GM18907 (cell line): ENCODE measurements at regions not wholly inside any gene's neighbourhood (a gene's known extent, or its start where the extent isn't known, plus 50 kb on each side); places are given as distances from the start of the nearest gene placed in this dataset.
"Not testable (repeated sequence)": the region's sequence is repeated elsewhere in the genome, so short reads cannot be mapped to it uniquely, and the experiment has no call there.

Source experiments
- ATAC-seq: cut with Tn5 transposase; IDR thresholded peaks from one replicate; pipeline ENCODE4 v1.9.1; 2021; ENCODE audit warnings: mild to moderate bottlenecking, moderate library complexity; ENCODE audit not compliant: unreplicated experiment

DNA sequence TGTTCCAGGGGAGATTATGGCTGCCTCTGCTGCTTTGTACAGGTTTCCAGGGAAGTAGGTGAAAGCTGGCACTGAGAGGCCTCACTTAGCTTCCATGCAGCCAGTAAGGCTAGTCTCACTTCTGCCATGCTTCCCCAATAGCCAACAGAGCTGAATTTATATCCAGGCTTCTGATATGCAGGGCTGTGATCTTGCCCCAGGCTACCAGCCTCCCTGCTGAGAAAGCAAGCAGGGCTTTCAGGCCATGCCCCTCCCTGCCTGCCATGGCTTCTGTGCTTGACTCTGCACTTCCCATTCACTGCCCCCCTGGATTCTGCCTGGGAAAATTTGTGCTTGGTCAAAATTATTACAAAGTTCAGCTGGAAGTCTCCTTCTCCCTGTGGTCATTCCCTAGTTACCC is 302.1 kb upstream of the FBXO33 start:
- no peak for ATAC-seq

DNA sequence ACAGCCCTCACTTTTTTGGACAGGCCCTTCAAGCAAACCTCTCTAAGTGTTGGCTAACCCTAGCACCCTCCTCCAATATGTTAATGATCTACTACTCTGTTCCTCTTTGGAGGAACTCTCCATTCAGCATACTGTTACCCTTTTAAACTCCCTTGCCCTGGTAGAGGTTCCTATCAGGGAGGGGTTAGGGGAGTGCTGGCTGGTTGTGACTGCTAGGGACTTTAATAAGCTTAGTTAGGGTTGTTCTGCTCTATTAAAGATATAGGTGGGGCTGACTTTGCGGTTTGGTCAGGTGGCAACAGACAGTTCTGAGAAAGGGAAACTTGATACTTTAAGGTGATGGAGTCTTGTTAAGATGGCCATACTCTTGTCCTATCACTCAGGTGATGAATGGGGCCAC is 301.5 kb upstream of the FBXO33 start:
- ATAC-seq: peak; percentile 68

DNA sequence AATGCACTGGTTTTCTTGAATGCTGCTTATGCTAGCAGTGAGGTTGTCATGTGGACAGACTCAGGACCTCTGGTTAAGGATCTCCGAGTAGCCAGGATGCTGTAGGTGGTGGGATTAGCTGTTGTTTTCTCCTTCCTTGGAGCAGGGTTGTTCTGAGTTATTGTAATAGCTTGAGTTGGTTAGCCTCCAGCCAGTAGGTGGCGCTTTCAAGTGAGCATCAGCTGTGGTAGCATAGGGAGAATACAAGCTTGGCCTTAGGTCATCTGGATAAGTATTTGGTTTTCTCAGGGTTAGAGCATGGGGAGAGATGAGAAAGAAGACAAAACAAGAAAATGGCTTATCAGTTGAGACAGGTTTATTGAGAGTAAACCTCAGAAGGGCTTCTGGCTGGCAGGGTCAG is 299.7 kb upstream of the FBXO33 start:
- no peak for ATAC-seq

GRCh38 chr14:39726563-39726962 is 294.3 kb upstream of the FBXO33 start:
- no peak for ATAC-seq

- ATAC-seq: no peak
Observed at GRCh38 chr14:39722547-39723273, 290.5 kb upstream of the FBXO33 start.

DNA sequence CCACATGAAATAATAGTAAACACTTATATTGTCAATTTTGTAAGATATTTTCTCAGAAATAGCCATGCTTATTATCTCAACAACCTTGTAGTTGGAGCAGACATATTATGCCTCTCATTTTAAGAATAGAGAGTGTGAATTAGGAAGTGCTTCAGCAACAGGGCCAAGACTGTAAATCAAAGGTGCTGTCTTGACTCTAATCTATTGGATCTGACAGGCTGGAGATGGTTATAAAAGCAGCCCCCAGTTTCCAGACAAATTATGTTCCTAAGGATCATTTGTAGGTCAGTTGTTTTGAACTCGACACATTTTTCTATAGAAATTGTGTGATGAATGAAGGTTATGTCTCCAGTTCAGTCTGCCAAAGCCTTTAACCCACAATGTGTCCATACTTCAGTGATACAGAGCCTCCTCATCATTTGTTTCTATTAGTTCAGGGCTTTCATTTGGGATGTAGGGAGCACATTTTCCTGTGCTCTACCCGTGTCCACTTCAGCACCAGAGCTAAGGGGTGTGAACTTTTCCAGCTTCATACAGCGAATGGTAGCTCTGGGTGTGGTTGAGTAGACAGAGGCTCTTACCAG is 284.8 kb upstream of the FBXO33 start:
- no peak for ATAC-seq

DNA sequence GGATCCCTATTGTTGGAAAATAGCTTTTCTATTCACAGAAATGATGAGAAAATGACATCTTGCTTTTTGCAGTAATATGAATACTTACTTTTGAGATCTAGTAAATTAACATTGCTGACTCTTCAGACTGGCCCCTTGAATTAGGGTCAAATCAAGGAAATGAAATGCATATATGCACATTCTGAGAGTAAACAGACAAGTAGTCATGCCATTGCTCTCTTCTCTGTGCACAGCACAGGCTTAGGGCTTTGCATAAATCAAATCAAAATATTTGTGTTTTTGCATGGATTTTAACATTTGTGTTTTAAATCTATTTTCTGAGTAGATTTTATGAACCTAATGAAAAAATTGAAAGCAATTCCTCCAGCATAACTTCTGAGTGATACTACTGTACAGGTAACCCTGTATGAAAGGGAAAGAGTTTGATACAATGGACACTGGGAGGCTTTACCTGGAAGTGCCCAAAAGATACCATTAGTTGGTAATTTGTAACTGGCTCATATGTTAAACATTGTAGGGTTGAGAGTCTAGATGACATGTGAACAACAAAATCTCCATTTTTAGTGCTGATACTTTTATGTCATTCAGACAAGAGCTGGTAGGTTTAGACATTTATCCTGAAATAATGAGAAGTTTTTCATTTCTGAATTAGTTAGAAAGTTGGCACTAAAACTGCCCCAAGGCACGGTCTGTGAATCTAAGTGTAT is 280.2 kb upstream of the FBXO33 start:
- ATAC-seq: no peak

DNA sequence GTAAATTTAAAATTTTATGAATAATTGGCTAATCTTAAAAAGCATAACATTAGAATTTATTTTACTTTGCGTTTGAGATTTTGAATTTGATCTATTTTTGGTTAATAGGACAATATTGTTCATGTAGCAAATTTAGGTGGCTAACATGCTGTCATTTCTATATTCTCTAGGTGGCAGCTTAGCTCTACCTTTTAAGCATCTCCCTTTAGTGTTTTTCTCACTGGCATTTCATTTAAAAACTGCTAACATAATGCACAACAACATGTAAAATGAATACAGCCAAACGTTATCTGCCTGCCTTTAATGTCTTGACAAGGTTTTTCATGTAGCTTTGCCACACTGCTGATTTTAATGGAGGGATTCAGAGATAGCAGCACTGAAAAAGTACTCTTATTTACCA is 272.4 kb upstream of the FBXO33 start:
- no peak for ATAC-seq

DNA sequence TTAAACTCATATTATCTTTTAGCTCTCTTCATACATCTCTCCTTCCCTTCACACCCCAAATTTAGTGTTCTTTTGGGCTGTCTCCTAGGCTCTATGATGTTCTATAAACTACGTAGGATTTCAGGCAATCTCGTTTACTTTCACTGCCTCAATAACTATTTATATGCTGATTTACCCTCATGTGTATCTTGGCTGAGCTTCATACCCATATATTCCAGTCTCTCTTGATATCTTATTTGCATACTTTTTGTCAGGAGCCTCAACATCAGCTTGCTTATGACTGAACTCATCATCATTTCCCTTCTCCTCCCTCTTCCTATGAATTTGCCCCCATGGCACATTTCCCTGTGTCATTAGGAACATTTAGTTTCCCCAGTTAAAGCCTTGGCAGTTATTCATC is 262.1 kb upstream of the FBXO33 start:
- no peak for ATAC-seq

DNA sequence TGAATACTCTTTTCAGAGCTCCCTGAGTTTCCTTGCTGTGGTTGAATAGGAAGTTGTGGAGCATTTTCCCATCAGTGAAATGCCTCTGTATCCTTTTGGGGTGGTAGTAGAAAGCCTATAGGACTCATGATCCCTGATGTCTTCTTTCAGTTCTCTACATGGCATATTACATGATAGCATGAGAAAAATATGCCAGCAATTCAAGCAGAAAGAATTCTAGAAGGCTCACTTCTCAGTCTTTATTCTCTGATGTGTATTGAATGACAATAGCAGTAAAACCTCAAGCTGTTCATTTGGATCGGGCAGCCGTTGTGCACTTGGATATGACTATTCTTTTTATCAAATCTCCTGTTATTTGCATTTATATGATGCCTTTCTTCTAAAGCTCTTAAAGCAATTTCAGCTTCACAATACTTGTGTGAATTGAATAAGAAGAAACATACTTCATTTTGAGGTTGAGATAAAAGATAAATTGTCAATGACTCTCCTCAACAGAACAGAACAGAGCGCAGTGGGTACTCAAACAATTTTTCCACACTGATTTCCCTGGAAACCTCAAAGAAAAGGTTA is 251.5 kb upstream of the FBXO33 start:
- ATAC-seq: no peak

DNA sequence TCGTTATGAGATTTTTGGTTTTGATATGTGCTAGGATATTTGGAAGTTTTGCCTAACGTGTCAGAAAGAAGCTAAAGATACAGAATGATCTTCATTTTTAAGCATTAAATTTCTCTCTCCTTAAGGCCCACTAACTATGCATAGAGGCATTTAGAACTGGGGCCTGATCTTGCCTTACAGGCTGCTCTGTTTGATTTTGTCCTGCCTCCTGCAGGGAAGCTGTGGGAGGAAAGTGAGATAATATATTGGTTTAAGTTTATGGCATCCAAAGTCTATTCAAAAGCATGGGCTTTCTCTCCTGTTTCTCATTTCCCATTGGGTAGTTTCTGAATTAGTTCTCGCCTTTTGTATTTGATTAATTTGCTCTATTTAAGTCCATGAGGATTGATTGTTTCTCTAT is 250.3 kb upstream of the FBXO33 start:
- no peak for ATAC-seq

- ATAC-seq: no peak
Observed at GRCh38 chr14:39681782-39682399, 249.7 kb upstream of the FBXO33 start.

DNA sequence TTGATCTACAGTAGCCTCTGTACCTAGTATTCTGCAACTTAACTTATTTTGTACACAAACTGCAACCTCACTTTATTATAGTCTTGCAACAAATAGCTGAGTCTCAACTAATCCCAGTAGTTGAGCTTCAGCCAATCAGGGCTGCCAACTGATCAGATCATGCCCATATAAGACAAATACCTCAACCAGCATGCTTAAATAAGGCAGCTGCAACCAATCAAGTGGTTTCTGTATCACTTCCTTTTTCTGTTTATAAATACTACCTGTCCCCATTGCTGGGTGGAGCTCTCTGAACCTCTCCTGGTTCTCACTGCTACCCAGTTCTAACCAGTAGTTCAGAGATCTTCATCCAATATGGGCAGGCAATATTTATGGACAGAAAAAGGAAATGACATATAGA is 248.5 kb upstream of the FBXO33 start:
- ATAC-seq: peak; percentile 87

- no peak for ATAC-seq
Observed at GRCh38 chr14:39673734-39674133, 241.5 kb upstream of the FBXO33 start.

- ATAC-seq: no peak
Observed at GRCh38 chr14:39673270-39673711, 241.1 kb upstream of the FBXO33 start.

- ATAC-seq: no peak
Observed at GRCh38 chr14:39668449-39668848, 236.2 kb upstream of the FBXO33 start.

- ATAC-seq: no peak
Observed at GRCh38 chr14:39666386-39666785, 234.2 kb upstream of the FBXO33 start.

GRCh38 chr14:39665075-39665475 is 232.8 kb upstream of the FBXO33 start:
- peak; percentile 51 for ATAC-seq

- ATAC-seq: no peak
Observed at GRCh38 chr14:39664646-39665045, 232.4 kb upstream of the FBXO33 start.

- ATAC-seq: peak; percentile 95
Observed at GRCh38 chr14:39641224-39641623, 209.0 kb upstream of the FBXO33 start.

- ATAC-seq: not testable (repeated sequence)
Observed at GRCh38 chr14:39639009-39639408, 206.8 kb upstream of the FBXO33 start.
